Upper lobe of left lung (tissue), 4 donors: ENCODE measurements at regions not wholly inside any gene's neighbourhood (a gene's known extent, or its start where the extent isn't known, plus 50 kb on each side); places are given as distances from the start of the nearest gene placed in this dataset.
"Not testable (repeated sequence)": the region's sequence is repeated elsewhere in the genome, so short reads cannot be mapped to it uniquely, and the experiment has no call there.

Experiments used
- EP300 ChIP-seq, 4 donors: sonication (generic); formaldehyde crosslinking; IDR thresholded peaks; one replicate each; pipeline ENCODE4 v1.5.1; 2017; ENCODE audit warnings: antibody characterized with exemption in 4 of 4, control low read depth in 2 of 4
- POLR2A ChIP-seq, 4 donors: fragments of 450-650 bp; IDR thresholded peaks; one replicate each; pipeline ENCODE4 v1.5.1; 2016 to 2017; ENCODE audit warnings: antibody characterized with exemption in 4 of 4, mild to moderate bottlenecking in 2 of 4
- POLR2AphosphoS5 ChIP-seq, 2 donors: sonication (generic); formaldehyde crosslinking; IDR thresholded peaks; one replicate each; pipeline ENCODE4 v1.5.1; 2017; ENCODE audit warnings: antibody characterized with exemption in 2 of 2
- TF ChIP-seq, protein P1 (sequence below), 6 experiments: fragments of 450-650 bp in 4 of 6; fragments of 200-600 bp in 2 of 6; sonication (generic) in 2 of 6; IDR thresholded peaks; one replicate each; pipeline ENCODE4 v1.5.1; 2016 to 2019; ENCODE audit warnings: antibody characterized with exemption in 6 of 6

DNA sequence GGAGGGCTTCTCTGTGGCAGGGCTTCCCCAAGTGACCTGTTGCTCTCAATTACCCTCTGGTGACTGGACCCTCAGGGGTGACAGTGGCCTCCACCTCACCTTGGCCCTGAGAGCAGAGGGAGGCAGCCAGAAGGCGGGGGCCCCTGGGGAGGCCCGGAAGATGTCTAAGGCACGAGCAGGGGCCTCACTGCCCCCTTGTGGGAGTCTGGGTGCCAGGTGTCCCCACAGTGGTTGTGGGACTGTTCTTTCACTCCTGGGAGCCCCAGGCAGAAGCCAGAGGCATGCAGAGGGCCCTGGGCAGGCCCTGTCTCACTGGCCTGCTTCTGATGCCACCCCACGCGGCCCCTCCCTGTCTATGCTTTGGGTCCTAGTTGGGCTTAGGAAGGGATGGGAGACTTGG is 59.3 kb downstream of the TMEM121 start:
- not testable (repeated sequence) for TF ChIP-seq POLR2A, POLR2AphosphoS5, EP300 (IDR thresholded peaks at IDR 0.05)
- TF ChIP-seq, protein P1, sequence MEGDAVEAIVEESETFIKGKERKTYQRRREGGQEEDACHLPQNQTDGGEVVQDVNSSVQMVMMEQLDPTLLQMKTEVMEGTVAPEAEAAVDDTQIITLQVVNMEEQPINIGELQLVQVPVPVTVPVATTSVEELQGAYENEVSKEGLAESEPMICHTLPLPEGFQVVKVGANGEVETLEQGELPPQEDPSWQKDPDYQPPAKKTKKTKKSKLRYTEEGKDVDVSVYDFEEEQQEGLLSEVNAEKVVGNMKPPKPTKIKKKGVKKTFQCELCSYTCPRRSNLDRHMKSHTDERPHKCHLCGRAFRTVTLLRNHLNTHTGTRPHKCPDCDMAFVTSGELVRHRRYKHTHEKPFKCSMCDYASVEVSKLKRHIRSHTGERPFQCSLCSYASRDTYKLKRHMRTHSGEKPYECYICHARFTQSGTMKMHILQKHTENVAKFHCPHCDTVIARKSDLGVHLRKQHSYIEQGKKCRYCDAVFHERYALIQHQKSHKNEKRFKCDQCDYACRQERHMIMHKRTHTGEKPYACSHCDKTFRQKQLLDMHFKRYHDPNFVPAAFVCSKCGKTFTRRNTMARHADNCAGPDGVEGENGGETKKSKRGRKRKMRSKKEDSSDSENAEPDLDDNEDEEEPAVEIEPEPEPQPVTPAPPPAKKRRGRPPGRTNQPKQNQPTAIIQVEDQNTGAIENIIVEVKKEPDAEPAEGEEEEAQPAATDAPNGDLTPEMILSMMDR (IDR thresholded peaks at IDR 0.05) = not testable (repeated sequence)
